Stimulated activated CD8-positive, alpha-beta memory T cell treated with anti-CD3 and anti-CD28 coated beads, Interleukin-15, amount 100 ng/mL, for 4 hours (primary cell): ENCODE measurements at regions not wholly inside any gene's neighbourhood (a gene's known extent, or its start where the extent isn't known, plus 50 kb on each side); places are given as distances from the start of the nearest gene placed in this dataset.

Experiments
- DNase-seq, 2 donors: peaks; one replicate each; pipeline ENCODE4 v3.0.0-alpha.2; 2020; ENCODE audit warnings: low read depth in 2 of 2

DNA sequence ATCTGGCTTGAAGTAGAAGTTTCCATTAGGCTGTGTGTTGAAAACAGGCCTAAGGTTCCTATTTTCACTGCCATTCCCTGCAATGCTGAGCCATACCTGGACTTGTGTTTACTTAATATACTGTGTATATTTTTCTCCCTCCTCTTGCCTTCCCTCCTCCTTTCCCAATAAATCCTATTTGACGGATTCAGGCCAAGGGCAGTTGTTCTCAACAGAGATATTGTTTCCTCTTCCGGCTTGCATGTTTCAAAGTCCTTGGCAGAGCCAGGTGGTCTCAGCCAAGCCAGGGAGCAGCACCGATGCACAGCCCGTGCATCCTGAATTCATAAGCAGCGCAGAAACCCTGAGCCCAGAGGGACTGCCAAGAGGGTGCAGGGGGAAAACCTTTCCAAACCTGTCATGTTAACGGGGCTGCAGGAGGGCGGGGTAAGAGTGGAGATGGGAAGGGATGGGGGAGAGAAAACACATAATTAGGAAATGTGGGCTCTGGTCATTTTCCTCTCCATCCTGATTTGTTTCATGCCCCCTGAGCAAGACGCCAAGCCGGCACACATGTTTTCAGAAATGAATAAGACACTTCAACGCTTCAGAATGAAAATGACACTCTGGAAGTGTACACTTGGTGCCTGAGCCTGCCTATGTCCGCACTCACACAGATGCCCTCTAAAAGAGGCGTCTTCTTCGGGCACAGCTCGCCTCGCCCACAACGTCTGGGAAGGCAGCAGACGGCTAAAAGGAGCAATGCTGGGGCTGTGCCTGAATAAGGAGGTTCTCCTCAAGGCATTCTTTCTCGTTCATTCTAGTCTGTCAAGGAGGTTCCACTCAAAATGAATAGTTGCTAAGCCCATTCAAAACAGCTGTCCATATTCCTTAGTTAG, 149.3 kb upstream of the UBL3 start:
- DNase-seq, result no peak

DNA sequence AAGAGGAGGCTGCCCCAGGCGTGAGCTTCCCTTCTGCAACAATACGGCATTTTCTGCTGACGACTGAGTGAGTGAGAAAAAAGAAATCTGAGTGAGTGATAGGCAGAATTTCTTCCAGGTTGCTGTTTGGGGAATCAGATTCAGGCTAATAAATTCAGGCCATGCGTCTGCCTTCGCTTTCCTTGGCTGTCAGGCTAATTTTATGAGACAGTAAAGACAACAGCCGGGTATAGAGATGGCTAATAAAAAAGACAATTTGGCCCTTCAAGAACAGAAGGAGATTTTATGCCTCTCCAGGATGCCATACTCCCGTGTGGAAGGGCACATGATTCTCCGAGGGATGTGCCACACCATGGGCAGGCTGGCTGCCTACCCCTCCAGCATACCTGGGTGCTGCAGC, 145.9 kb upstream of the UBL3 start:
- DNase-seq, result no peak

DNA sequence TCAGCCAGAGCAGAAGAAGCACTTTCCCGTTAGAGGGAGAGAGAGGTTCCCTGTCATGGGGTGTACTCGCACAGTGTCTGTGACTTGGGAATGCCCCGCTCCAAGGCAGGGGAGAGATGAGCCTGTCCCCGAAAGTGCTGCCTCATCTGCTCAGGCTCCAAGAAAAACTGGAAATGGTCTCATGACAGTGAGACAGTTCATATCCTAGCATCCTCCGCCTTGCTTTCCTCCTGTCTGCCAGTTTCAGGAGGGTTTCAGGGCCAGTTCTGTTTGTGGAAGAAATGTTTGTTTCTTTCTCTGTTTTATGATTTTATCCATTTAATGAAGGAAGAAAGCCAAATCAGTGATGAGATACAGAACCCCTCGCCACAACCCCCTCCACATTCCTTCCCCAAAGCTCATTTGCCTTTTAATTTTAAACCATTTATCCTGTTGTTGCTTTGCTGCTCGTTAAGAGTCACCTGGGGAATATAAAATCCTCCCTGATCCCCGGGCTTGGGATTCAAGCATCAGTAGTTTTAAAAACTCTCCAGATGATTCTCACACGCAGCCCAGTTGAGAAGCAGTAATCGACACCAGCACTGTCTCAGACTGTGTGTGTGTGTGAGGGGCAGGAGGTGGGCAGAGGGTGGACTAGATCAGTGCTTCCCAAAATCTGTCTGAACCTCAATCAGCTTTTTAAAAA, 144.6 kb upstream of the UBL3 start:
- DNase-seq, result no peak

DNA sequence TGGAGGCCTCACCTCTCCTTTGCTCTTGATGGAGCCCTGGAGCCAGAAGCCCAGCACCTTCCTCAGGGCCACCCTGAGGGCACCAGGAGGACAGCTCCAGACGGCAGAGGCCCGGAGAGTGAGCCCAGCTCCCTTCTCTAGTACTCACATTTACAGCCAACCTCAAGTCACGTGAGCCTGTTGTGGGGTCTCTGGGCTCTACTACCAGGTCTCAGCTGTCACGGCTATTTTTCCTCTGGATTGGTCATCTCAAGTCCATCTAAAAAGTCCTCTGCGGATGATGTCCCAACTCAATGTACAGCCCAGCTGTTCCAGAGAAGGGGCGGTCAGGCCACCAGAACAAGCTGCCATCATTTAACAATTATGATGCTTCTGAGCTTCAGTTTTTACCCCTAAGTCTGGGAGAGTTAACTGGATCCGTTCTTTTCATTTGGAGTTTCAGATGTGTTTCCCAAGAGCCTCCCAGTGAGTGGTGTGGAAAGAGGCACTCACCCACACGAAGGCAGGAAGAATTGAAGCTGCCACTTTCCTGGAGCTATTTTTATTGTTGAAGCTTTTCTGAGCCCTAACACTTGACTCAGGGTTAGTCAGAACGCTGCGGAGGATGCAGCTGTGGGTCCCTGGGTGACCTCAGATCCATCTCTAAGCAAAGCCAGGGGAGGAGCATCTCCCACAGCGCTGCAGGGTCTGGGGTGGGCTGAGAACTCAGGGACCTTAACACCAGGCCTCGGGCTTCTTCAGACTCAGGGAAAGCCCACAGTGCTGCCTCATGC, 143.5 kb upstream of the UBL3 start:
- DNase-seq, result no peak

DNA sequence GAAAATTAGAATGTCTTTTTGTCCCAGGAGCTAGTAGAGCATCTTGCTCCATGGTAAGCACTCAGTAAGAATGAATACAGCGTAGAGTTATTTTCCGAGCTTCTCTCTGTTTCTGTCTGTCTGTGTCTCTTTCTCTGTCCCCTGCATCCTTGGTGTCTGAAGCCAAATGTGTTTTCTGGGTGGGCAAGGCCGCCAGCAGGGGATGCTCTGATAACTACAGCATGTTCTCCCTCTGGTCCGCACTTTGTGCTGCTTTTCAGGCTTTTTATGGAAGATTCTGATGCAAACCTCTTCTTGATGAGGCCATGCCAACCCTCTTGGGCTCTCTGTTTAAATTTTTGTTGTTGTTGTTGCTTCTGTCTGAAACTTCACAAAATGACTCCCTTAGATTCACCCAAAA, 142.8 kb upstream of the UBL3 start:
- no peak for DNase-seq

DNA sequence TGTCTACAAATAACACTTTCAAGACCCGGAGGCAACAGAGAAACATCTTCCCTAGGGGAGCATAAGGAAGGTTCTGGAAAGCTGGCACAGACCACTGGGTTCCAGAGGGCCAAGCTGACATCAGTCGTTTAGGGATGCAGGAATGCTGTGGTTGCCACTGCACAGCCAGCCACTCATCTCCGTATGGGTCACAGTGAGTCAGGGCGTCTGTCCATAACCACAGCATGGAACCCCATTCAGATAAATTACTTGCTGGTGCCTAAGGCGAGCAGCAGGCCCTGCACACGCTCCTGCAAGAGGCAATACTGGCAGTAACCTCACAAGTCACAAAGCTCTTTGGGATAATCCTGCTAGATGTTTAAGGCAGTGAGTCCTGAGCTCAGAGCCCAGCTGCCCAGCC, 140.9 kb upstream of the UBL3 start:
- DNase-seq, result no peak

DNA sequence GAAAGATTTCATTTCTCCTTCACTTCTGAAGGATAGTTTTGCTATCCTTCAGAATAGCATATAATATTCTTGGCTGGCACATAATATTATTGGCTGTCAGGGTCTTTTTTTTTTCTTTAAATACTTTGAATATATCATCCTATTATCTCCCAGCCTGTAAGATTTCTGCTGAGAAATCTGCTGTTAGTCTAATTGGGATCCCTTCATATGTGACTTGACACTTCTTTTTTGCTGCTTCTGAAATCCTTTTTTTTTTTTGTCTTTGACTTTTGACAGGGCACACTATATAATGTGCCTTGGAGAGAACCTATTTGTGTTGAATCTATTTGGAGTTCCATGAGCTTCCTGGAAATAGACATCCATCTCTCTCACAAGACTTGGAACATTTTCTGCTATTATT, 136.9 kb upstream of the UBL3 start:
- DNase-seq, result no peak

DNA sequence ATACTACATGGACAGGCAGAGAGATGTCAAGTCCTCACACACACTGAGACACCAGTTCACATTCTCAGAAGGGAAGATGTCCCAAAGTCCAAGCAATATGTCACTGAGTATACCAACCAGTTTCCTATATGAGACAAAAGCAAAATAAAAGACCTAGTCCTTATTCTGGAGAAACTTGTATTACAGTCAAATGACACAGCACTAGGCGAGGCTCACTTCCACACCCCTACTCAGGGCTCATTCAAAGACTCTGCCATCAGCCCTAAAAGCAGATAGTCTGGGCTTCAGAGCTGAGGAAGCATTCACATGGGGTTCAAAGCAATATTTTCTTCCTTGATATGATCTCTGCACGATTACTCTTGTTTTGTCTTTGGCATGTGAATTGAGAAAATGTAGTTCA, 129.9 kb upstream of the UBL3 start:
- no peak for DNase-seq

DNA sequence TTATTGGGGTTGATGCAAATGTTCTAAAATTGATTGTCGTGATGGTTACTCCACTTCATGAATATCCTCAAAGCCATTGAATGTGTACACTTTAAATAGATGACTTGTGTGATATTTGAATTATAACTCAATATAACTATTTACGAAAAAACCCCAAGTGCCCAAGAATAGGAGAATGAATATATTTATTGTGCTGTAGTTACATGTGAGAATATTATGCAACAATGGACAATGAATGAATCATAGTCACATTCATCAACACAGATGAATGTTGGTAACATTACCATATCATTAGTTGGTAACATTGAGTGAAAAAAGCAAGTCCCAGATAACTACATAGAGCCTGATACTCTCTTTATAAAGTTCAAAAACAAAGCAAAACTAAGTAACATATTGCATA, 127.8 kb upstream of the UBL3 start:
- DNase-seq, result no peak

DNA sequence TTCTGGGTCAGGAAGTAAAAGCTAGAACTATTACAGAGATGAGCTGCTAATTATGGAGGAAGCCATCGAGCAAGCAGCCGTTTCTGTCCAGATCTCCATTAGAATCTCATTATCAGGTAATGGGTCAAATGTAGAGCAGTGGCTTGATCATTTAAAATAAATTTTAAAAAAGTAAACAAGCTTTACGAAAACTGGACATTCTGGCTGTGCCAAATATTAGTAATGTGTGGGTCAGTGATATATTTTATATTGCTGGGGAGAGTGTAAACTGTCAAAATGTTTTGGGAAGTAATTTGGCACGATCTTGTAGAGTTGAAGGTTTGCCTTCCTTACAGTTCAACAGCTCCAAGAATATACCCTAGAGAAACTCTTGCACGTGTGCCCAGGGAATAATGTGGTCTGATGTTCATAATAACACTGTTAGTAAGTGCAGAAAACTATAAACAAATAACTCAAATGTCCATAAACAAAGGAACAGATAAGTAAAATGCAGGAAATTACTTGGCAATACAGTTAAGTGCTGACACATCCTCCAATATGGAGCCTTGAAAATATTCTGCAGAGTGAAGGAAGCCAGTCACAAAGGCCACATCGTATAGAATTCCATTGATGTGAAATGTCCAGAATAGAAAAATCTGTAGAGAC, 127.2 kb upstream of the UBL3 start:
- DNase-seq, result no peak

DNA sequence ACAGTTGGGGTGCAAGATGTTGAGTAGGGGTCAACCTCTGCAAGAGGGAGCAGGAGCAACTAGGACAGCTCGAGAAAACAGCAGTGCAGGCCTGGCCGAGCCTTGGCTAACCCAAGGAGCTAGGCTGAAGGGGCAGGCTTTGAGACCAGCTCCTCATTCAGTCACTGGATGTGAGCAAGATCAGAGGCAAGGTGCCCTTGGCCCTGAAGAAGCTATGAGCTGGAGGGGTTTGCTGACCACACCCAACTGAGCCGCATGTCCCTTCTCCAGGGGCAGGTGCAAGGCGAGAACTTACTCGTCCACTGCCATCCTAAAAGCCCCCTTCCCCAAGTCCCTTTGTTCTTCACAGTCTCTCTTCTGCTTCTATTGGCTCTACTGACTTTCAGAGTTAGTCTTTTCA, 126.1 kb upstream of the UBL3 start:
- DNase-seq, result no peak

DNA sequence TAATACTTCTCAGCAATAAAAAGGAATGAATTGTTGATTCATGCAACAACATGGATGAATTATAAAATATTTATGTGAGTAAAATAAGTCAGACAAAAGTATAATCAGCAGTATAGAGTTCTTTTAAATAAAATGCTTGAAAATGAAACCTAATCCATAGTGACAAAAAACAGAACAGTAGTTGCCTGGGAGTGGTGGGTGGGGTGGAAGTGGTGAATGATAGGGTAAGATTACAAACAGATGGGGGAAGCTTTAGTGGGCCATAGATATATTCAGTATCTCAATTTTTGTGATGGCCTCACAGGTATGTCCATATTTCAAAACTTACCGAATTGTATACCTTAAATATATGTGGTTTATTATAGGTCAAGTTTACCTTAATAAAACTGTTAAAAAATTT, 124.9 kb upstream of the UBL3 start:
- no peak for DNase-seq

DNA sequence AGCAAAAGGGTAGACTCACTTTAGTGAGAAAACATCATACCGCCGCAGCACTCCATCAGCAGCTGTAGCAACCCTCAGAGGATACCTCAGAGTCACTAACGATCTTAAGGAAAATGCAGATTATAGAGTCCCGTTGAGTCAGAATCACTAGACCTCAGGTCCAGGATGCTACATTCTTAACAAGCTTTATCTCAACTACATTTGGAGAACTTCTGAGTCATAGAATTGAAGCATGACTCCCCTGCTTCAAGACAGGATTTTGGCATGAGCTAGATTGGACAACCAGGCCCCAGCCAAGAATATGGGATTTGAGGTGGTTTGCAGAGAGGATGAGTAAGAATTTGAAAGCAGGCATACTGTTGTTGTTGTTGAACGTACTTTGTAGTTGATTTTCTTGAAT, 118.9 kb upstream of the UBL3 start:
- DNase-seq, result no peak

DNA sequence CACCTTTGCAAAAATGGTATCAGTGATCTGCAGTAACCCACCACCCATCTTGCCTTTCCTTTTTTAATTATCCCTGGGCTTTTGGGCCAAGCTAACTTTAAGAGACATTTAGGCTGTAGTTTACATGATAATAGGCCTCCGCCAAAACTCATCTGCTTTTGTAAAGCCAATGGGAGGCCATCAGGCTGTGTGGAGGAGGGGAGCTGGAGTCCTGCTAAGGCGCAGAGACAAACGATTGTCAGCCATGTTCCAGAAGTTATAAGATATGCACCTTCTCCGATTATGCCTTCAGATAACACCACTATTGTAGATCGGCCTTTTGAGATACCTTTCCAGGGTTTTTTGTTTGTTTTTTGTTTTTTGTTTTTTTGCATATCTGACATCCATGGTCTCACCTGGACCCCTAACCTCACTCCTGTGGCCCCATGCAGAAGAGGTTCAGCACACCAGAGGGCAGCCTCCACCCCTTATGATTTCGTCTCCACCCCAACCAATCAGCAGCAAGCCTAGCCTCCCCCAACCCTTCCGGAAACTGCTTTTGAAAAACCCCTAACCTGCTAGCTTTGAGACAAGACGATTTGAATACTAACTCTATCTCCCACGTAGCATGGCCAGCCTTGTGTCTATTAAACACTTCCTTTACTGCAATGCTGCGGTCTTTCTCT, 113.9 kb upstream of the UBL3 start:
- no peak for DNase-seq

DNA sequence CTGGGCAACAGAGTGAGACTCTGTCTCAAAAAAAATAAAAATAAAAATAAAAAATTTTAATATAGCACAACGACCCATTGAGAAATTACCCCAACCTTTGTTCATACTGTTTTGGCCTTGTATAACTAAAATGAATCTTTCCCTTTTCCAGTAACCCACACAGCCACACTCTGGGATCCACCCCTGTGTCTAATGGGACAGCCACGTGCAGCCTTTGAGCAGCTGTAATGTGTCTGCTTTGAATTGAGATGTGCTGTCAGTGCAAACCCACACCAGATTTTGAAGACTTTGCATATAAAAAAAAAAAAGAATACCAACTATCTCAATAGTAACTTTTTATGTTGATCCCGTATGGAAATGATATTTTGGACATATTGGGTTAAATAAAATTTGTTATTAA, 112.7 kb upstream of the UBL3 start:
- DNase-seq, result no peak

DNA sequence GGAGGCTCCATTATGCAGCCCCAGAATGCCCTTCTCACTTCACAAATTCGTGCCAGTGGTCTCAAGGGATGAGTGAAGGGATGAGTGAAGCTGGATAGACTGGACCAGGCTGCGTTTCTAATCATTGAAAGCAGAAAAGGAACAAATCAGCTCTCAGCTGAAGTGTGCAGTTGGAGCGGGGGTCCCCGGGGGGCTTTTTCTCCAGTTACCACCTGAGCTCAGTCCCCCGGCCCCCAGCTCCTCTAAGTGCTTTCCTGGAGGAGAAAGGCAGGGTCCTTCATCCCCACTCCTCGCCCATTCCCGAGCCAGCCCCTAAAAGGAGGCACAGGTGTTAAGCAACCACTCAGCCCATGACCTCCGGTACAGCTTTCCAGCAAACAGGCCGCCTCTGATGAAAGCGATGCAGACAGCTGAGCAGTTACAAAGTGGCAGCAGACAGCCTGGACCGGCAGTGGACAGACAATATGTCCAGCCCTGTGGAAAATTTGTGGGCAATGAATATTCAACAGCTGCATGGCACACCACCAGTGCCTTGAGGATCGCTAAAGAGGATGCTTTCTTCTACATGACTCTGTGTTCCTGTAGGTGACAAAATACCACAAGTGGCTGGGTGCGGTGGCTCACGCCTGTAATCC, 110.7 kb upstream of the UBL3 start:
- no peak for DNase-seq

DNA sequence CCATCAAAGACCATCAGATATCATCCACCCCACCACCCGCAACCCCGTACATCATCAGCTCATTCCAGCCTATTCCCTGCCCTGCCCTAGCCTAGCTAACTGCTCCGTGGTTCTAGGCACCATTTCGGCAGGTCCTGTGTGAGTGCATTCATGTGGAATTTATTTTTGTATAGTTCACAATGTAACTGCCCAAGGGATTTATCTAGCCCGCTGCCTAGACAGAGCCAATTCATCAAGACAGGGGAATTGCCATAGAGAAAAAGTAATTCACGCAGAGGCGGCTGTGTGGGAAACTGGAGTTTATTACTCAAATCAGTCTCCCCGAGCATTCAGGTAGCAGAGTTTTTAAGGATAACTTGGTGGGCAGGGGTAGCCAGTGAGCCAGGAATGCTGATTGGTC, 109.2 kb upstream of the UBL3 start:
- no peak for DNase-seq

DNA sequence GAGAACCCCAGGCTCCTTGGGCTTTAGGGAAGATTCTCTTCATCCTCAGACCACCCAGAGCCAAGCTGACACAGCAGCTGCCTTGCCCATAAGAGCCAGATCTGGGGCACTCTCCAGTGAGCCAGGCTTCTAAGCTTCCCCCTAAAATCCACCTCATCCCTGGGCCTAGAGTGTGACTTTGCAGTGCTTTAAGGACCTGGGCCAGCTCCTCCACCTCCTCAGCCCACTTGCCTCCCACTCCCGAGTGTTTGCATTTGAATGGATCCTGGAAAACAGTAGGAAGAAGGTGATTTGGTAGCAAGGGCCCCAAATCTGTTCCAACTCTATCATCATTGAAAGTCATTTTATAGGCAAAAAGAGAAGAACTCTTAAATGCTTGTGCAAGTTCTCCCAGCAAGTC, 108.7 kb upstream of the UBL3 start:
- no peak for DNase-seq

DNA sequence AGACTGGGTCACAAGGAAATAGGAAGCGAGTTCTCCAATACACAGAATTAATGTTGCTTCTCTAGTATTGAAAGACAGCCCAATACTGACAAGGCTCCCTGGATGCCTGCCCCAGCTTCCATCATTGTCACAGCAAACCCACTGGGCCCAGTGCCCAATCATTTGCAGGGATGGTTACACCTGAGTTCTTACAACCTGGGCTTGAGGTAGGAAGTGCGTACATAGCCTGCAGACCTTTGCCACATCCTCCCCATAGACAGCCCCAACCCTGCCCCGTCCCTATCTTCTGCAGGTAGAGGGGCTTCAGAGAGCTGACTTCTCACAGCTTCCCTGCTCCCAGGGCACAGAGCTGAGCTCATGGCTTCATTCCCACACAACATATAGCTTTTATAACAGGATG, 108.1 kb upstream of the UBL3 start:
- DNase-seq, result no peak

DNA sequence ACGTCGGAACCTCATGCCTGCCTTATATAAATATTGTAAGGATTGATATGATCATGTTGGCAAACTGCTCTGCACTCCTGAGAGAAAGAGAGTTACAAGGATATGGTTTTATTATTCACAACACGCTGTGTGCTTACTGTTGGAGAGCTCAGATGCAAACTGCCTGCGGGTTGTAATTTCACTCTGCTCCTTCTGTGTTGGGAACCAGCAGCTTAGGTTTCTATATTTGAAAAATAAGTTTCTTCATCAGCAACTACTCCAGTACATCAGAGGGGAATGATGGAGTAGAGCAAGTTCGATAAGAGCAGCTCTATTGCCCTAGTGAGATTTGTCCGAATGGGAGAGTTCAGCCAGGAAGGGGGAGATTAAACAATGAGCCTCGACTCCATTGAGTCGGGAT, 106.9 kb upstream of the UBL3 start:
- DNase-seq, result no peak

DNA sequence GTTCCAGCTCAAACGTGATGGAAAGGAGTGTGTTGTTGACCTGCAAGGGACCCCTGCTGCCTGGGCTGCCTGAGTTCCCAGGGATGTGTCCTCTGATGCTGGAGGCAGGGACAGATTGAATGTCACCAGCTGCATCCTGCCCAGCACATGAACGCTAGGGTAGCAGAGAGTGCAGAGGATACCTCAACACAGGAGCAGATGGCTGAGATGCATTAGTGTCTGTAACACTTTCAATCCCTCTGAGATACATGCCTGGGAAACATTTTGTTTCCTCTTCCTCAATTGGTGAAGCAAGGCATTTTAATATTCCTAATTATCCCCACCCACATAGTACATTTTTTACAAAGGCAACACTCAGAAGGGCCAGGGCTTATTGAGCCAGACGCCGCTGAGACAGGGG, 106.4 kb upstream of the UBL3 start:
- no peak for DNase-seq
